ENCODE measurements at regions not wholly inside any gene's neighbourhood (a gene's known extent, or its start where the extent isn't known, plus 50 kb on each side); places are given as distances from the start of the nearest gene placed in this dataset.

- DNase-seq = no peak
These were observed 643.4 kb downstream of the CCDC171 start for GRCh38 chr9:16196206-16196605.

DNA sequence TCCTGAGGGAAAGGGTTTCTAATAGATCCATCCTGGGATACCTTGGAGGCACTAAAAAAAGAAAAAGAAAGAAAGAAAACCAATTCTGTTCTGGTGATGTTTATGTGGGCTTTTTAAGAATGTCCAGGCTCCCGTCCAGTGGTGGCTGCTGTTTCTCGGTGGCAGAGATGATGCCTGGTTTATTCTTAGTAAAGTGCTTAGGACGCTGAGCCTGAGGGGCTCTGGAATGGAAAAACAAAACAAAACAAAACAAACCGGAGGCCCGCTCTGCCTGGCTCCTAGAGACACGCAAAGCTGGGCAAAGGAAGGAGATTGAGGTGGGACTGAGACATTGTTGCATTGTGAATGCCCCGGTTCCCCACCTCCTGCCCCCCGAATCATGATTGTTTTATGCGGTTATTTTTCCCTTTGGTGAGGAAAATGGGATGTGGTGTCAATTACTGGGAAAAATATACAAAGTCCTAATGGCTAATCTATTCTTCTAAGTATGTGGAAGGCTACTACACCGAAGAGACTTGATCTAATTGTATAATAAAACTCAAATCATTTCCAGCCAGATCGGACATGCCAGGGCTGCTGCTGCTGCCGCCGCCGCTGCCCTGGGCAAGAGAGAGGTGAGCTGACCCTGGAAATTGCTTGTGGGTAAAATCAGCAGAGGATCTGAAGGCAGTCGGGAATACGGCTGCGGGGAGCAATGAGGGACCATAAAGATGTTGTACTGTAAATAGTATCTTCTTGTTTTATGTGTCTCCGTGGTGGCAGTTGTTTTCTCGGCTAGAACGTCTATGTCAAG, 644.9 kb downstream of the CCDC171 start:
- DNase-seq = no peak

DNA sequence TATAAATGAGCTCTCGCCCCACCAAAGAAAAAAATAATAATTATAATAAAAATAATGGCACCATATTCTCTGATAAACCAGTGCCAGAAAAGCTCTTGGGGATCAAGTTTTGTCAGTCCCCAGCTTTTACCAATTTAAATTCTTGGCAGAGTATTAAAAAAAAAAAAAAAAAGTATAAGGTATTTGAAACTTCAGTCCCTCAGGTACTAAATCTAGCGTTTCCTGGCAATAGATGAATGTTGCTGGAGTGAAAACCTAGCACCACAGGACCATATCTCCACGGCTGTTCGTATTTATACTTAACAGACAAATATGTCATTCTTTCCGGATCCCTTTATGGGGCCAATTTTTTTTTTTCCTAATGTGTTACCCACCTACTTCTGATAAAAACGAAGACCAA, 646.2 kb downstream of the CCDC171 start:
- DNase-seq = no peak

- no peak for DNase-seq
These were observed 649.4 kb downstream of the CCDC171 start for GRCh38 chr9:16202221-16202620.

DNA sequence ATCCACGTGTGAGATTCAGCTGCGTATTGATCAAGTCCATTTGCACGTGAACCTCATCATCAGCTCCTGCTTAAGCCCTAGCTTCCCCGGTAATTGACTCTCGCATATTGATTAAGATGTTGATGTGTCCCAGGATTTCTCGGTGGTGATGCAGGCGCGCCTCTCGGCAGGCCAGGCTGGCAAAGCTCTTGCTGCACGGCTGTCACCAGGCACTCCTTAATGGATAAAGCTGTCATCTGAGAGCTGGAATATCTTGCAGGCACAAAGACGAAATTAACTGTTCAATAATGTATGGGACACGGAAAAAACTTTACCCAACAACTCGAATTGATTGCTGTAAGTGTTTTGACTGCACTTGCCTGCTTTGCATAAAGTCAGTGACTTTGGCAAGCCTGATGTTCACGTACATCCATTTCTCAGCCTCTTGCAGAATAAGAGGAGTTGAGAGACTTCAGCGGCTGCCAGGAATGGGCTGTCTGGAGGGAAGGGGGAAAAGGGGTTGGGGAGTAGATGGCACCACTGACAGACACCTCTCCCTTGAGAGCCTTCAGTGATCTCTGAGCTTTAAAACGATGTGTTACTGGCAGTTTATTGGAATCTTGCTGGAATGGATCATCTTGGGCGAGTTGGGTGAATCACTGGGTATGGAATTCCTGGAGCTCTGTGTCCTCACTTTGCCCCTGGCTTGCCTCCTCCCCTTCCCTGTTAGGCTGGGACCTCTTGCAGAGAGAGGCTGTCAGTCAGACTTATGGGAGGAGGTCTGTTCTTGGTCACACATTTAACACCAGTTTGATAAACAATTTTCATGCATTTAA, 650.3 kb downstream of the CCDC171 start:
- no peak for DNase-seq

DNA sequence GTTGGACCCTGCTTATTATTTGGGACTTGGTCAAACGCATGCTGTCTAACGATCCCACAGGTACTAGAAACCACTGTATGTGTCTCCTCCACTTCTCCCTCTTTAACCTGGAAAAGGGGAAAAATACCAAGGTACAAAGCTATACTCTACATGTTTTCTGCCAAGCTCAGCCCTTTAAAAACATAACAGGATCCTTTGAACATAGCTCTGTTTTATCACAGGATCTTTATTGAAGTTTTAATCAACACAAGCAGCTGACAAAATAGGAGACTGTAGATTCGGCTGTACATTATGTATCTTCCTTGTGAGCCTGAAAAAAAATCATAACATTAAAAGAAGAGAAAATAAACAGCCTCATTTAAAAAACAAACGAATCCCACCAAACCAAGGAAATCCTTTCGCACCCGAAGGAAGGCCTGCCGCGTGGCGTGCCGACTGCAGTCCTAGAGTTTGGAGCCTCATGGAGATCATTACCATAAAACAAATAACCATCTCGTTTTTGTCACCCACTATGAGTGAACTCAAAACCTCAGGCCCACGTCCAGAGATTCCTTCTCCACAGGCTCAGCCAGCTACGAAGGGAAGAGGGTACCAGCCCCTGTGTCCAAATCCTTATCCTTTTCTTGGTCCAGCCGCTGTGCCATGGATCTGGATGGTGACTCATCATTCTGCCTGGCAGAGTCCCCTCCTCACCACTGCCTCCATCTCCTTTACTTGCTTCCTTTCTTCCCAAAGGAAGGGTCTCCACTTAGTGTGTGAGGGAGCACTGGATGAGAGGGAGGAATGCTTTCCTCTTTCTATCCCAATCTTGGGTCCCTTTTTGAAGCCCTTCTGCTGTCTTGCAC, 651.1 kb downstream of the CCDC171 start:
- DNase-seq = no peak

- DNase-seq = no peak
These were observed 652.6 kb downstream of the CCDC171 start for GRCh38 chr9:16205455-16205854.

DNA sequence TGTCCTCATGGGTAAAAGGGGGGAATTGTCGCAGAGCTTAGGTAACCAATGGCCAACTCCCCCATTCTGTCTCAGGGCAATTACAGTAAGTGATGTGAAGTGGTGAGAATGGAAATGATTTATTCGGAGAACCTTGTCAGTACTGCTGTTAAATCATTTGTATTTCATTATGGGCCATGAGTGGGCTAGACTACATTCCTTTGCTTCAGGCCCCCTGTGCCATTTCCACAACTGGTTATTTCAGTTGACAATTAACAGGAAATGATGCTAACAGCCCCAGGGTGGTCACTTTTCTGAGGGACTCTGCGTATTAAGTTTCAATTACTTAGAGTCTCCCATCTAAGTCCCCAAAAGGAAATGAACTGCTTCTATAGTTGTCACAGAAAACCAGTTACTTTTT, 653.7 kb downstream of the CCDC171 start:
- DNase-seq = no peak

GRCh38 chr9:16207161-16207560, 654.3 kb downstream of the CCDC171 start:
- DNase-seq = no peak

GRCh38 chr9:16210440-16210839, 657.6 kb downstream of the CCDC171 start:
- no peak for DNase-seq

GRCh38 chr9:16211946-16212345, 658.5 kb downstream of the BNC2 start:
- no peak for DNase-seq

DNA sequence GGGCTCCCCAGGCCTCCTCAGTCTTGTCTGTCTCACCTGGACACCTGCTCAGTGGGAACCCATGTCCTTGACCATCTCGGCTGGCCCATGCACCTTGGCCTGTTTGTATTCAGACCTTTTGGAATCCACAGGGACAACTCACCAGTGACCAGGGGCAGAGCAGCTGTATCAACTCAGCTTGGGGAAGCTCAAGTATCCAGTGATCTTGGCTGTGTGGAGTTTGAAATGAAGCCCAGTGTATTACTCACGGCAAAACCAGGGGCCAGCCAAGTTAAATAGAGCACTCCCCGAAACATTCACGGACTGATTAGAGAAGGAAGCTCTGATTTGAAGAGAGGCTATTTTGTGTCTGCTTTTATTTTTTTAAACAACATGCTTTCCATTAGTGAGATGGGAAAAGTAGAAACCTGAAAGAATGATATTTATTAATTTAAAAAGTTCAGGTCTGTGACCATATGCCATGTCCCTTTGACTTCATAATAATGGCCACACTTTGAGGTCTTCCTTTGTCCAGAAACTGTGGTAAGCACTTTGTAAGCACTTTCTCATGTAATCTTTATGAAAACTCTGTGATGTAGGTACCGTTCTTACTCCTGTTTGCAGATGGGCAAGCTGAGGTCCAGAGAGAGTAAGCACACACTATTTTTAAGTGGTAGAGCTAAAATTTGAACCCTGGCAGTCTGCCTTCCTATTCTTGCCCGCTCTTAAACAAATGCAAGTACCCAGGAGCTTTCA, 656.5 kb downstream of the BNC2 start:
- DNase-seq = no peak

GRCh38 chr9:16214677-16215352, 655.7 kb downstream of the BNC2 start:
- DNase-seq = no peak

GRCh38 chr9:16215353-16215680, 655.2 kb downstream of the BNC2 start:
- no peak for DNase-seq

DNA sequence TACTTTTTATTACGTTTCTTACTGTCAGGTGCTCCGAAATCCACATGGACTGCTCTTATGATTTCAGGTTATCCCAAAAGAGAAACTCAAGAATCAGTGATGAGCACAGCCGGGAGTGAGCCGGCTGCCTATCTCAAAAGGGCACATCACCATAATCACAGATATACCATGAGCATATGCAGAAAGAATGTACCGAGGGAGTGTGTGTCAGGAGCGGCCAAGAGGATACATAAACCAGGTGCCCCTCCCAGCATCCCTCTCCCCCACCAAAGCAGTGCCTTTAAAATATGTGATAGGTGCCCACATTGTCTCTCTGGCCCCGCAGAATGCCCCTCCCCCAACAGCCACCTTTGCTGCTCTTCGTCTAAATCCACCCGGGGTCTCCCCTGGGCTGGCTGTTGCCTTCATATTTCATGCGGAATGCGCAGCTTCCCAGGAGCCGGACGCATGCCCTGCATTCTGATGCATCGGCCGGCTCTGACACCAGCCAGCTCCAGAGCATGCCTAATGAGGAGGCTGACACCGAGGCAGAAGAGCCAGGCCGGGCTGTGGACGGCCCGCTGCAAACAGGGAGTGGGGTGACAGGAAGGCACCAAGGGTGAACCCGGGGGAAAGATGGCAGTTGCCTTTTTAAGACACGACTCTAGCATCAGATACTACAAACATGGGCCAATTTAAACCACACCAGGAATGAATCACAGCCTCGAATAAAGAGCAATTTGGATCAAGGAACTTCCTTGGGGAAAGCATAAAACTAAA, 652.3 kb downstream of the BNC2 start:
- peak in 5 of 58 donors; percentile 1 to 25 (median 11) for DNase-seq

GRCh38 chr9:16221366-16221765, 649.1 kb downstream of the BNC2 start:
- DNase-seq = peak in 2 of 58 donors; percentile 4 to 5

- DNase-seq = no peak
These were observed 648.5 kb downstream of the BNC2 start for GRCh38 chr9:16221822-16222547.

GRCh38 chr9:16223074-16223871, 647.2 kb downstream of the BNC2 start:
- DNase-seq = no peak

Measured in anterior cingulate cortex (tissue), 58 donors.